Fibroblast of the aortic adventitia (primary cell): ENCODE measurements at regions not wholly inside any gene's neighbourhood (a gene's known extent, or its start where the extent isn't known, plus 50 kb on each side); places are given as distances from the start of the nearest gene placed in this dataset.

Experiments
- DNase-seq: peaks from one replicate; pipeline ENCODE4 v3.0.0-alpha.2; 2010; ENCODE audit warnings: low read depth
- H3K4me3 ChIP-seq: 2 replicates; pipeline ENCODE4 v1.5.1; 2011; ENCODE audit warnings: low read depth, mild to moderate bottlenecking, control low read depth, low read length, moderate library complexity
- CTCF ChIP-seq: IDR thresholded peaks from 2 replicates; pipeline ENCODE4 v1.5.1; 2011; ENCODE audit warnings: mild to moderate bottlenecking, low read length, control low read depth, inconsistent platforms; ENCODE audit not compliant: insufficient read depth

DNA sequence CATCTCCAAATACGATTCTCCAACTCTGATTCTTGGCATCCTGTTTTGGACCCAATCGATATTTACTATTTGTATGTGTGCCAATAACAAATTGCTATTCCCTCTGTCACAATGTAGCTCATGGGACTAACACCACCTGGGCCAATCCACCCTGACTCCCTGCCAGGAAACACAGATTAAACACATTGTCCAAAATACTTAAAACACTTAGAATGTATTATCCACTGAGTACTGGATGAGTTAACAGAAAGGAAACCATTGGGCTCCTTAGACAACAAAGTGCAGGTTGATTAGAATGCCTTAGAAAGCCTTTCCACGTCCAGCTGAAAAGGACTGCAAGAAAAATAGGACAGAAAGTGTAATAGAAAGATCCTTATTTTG, 79.4 kb upstream of the ARHGAP28 start:
- TF ChIP-seq CTCF, result no peak
- no peak overlapping the region for H3K4me3 ChIP-seq

GRCh38 chr18:6650747-6651146, 78.8 kb upstream of the ARHGAP28 start:
- TF ChIP-seq CTCF, result no peak
- no peak for DNase-seq
- no peak overlapping the region for H3K4me3 ChIP-seq

More for the DNA sequence above, 79.4 kb upstream of the ARHGAP28 start:
- no peak for DNase-seq

- no peak for TF ChIP-seq CTCF
- no peak for DNase-seq
Measured at GRCh38 chr18:6652098-6652497, 77.4 kb upstream of the ARHGAP28 start.

GRCh38 chr18:6653880-6654279, 75.6 kb upstream of the ARHGAP28 start:
- DNase-seq, result no peak
- TF ChIP-seq CTCF, result no peak
- H3K4me3 ChIP-seq, result no peak overlapping the region

More at GRCh38 chr18:6652098-6652497, 77.4 kb upstream of the ARHGAP28 start:
- no peak overlapping the region for H3K4me3 ChIP-seq

DNA sequence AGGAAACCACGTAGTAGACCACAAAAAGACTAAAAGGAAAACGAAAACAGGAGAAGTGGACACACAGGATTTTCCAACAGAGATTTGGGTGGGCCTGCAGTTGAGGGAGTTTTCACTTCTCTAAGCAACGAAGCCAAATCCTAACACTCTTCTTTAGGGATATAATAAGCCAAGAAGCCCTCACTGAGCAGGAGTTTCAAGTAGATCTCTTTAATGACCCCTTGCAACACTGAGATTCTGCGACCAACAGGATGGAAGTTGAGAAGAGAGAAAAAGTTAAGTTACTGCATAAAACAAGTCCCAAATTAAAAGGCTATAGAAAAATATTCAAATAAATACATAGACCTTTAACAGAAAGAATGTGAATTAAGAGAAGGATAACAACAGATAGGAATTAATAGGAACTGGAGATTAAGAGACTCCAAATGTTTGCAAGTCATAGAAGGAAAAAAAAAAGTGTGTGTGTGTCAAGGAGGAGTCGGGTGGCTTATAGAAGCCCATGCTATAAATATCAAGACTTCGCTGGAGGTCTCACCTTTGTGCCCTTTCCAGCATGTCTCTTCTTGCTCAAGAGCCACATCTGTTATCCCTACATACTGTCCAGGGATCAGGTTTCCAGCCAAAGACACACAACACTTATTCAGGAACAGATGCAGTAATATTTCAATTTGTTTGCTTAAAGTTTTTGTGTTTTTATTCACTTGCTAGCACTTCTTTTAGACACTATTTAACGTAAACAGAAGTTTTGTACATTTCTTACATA, 69.4 kb upstream of the ARHGAP28 start:
- DNase-seq, result no peak
- TF ChIP-seq CTCF, result no peak
- H3K4me3 ChIP-seq, result no peak overlapping the region

GRCh38 chr18:6661692-6662415, 67.7 kb upstream of the ARHGAP28 start:
- no peak for TF ChIP-seq CTCF
- H3K4me3 ChIP-seq, result no peak overlapping the region
- DNase-seq, result no peak
